ENCODE measurements at regions not wholly inside any gene's neighbourhood (a gene's known extent, or its start where the extent isn't known, plus 50 kb on each side); places are given as distances from the start of the nearest gene placed in this dataset.

DNA sequence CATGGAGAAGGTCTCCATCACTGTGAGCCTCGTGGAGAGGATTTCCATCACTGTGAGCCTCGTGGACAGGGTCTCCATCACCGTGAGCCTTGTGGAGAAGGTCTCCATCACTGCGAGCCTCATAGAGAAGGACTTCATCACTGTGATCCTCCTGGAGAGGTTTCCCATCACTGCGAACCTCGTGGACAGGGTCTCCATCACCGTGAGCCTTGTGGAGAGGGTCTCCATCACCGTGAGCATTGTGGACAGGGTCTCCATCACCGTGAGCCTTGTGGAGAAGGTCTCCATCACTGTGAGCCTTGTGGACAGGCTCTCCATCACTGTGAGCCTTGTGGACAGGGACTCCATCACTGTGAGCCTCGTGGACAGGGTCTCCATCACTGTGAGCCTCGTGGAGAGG lies 140.4 kb downstream of the ERMARD start:
- TF ChIP-seq, protein P1, sequence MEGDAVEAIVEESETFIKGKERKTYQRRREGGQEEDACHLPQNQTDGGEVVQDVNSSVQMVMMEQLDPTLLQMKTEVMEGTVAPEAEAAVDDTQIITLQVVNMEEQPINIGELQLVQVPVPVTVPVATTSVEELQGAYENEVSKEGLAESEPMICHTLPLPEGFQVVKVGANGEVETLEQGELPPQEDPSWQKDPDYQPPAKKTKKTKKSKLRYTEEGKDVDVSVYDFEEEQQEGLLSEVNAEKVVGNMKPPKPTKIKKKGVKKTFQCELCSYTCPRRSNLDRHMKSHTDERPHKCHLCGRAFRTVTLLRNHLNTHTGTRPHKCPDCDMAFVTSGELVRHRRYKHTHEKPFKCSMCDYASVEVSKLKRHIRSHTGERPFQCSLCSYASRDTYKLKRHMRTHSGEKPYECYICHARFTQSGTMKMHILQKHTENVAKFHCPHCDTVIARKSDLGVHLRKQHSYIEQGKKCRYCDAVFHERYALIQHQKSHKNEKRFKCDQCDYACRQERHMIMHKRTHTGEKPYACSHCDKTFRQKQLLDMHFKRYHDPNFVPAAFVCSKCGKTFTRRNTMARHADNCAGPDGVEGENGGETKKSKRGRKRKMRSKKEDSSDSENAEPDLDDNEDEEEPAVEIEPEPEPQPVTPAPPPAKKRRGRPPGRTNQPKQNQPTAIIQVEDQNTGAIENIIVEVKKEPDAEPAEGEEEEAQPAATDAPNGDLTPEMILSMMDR (IDR thresholded peaks at IDR 0.05): no peak
- Histone ChIP-seq H3K27ac (no peak overlapping the region), H3K9me3 (no peaks in the 10 kb centered on the region), H3K4me1 (no peaks in the 10 kb centered on the region), H3K36me3 (no peaks in the 10 kb centered on the region), H3K4me3 (no peak overlapping the region), H3K27me3 (no peaks in the 10 kb centered on the region)
- no peak for DNase-seq (ENCODE audit: low spot score)

DNA sequence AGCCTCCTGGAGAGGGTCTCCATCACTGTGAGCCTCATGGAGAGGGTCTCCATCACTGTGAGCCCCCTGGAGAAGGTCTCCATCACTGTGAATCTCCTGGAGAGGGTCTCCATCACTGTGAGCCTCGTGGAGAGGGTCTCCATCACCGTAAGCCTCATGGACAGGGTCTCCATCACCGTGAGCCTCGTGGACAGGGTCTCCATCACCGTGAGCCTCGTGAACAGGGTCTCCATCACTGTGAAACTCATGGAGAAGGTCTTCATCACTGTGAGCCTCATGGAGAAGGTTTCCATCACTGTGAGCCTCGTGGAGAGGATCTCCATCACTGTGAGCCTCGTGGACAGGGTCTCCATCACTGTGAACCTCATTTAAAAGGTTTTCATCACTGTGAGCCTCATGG lies 140.0 kb downstream of the ERMARD start:
- Histone ChIP-seq H3K27me3 (no peaks in the 10 kb centered on the region), H3K4me3 (no peak overlapping the region), H3K9me3 (no peaks in the 10 kb centered on the region), H3K4me1 (no peaks in the 10 kb centered on the region), H3K36me3 (no peaks in the 10 kb centered on the region), H3K27ac (no peak overlapping the region)
- DNase-seq (ENCODE audit: low spot score): no peak
- TF ChIP-seq, protein P1 (IDR thresholded peaks at IDR 0.05): no peak

DNA sequence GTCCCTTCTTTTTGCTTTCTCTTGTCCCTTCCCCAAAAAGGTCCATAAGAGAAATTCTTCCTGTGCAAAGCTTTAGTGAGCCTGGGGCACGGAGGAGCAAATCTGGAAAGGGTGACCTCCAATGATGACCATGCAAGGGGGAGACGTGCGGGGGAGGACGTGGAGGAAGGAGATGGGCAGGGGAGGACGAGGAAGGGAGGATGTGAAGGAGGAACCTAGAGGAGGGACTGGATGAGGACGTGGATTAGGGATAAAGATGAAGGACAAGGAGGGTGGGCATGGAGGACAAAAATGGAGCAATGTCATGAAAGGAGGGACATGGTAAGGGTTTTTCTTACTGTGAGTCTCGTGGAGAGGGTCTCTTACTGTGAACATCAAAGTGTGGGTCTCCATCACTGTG lies 139.5 kb downstream of the ERMARD start:
- TF ChIP-seq, protein P1 (IDR thresholded peaks at IDR 0.05): no peak
- Histone ChIP-seq H3K27ac (no peak overlapping the region), H3K27me3 (no peaks in the 10 kb centered on the region), H3K9me3 (no peaks in the 10 kb centered on the region), H3K36me3 (no peaks in the 10 kb centered on the region), H3K4me3 (no peak overlapping the region), H3K4me1 (no peaks in the 10 kb centered on the region)
- DNase-seq (ENCODE audit: low spot score): peak; percentile 28

DNA sequence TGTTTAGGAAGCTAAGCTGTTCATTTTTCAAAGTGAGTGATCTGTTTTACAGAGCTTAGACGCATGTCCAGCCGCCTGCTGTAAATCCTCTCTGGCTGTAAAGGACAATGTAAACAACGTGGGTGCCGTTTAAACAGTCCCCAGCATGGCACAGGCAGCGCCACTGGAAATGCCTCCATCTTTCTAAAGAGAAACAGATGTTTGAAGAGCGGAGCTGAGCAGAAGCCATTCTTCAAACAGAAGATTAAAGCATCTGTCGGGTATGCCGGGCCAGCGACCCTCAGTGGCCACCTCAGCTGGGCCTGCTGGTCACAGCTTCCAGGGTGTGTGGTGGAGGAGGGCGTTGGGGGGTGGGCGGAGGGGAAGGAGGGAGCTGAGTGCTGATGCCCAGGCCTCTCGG lies 138.6 kb downstream of the ERMARD start:
- Histone ChIP-seq H3K9me3 (no peaks in the 10 kb centered on the region), H3K36me3 (no peaks in the 10 kb centered on the region), H3K27ac (no peak overlapping the region), H3K4me1 (no peaks in the 10 kb centered on the region), H3K4me3 (no peak overlapping the region), H3K27me3 (no peaks in the 10 kb centered on the region)
- DNase-seq (ENCODE audit: low spot score): peak; percentile 28
- TF ChIP-seq, protein P1 (IDR thresholded peaks at IDR 0.05): no peak

DNA sequence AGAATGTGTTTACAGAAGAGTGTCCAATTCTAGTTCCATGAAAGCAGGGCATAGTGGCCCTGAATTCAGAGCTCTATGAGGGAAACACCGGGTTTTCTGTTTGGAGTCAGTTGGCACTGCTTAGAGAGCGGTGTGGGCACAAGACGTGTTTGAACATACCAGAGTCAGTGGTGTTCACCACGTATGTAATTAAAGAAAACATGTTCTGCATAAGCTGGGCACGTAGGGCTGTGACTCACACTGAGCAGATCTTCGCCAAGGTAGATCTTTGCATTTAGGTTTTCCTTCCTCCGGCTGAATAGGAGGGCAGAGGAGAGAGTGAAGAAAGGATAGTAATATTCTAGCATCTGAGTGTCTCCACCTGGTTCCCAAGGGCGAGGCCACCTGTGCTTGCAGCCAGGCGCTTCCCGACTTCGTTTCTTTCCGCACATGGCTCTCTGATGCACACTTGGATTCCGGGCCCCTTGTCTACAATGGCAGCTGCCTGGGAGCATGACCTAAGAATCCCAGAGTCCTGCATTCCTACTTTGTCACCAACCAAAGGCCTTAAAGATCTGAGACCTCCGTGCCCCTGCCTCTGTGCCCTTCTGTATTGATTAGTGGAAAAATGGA lies 136.2 kb downstream of the ERMARD start:
- Histone ChIP-seq H3K27me3 (no peaks in the 10 kb centered on the region), H3K4me3 (no peak overlapping the region), H3K27ac (no peak overlapping the region), H3K4me1 (no peaks in the 10 kb centered on the region), H3K9me3 (no peaks in the 10 kb centered on the region), H3K36me3 (no peaks in the 10 kb centered on the region)
- TF ChIP-seq, protein P1 (IDR thresholded peaks at IDR 0.05): no peak
- peak; percentile 40 for DNase-seq (ENCODE audit: low spot score)

DNA sequence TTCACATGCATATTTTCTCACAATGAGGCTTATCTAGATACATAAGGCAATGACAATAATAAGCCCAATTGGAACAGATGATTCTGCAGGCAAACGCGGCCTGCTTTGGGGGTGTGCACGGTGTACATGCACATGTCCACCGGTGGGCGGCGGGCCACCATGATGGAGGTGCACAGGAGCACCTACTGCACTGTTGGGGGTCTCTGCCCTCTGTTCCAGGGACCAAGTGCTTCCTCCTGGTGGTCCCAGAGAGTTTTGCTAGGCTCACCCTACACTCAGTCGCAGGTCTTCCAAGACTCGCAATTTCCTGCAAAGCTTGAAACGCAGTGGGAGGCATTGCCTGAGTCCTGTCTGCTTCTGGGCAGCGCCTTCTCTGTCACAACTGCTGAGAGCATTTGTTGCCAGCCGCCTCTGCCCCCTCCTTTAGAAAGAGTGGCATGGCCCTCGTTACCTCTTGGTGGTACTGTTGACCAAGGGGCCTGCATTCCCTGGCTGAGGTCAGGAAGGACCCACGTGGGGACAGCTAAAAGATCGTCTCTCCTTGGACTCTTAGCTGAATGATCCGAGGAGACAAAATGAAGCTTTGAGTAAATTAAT lies 135.3 kb downstream of the ERMARD start:
- H3K9me3 ChIP-seq: no peaks in the 10 kb centered on the region
- H3K36me3 ChIP-seq: no peaks in the 10 kb centered on the region
- TF ChIP-seq, protein P1 (IDR thresholded peaks at IDR 0.05): no peak
- no peak overlapping the region for H3K4me3 ChIP-seq
- H3K27ac ChIP-seq: no peak overlapping the region
- DNase-seq (ENCODE audit: low spot score): peak; percentile 30
- H3K4me1 ChIP-seq: no peaks in the 10 kb centered on the region
- no peaks in the 10 kb centered on the region for H3K27me3 ChIP-seq
